Neural cell (in vitro differentiated cells): ENCODE measurements at regions not wholly inside any gene's neighbourhood (a gene's known extent, or its start where the extent isn't known, plus 50 kb on each side); places are given as distances from the start of the nearest gene placed in this dataset.
"Not testable (repeated sequence)": the region's sequence is repeated elsewhere in the genome, so short reads cannot be mapped to it uniquely, and the experiment has no call there.

Experiments used
- CTCF ChIP-seq: fragments of 450-650 bp; IDR thresholded peaks from 2 replicates; pipeline ENCODE4 v1.5.1; 2014; ENCODE audit warnings: antibody characterized with exemption, mild to moderate bottlenecking, moderate library complexity; ENCODE audit not compliant: poor library complexity, severe bottlenecking
- EP300 ChIP-seq: fragments of 450-650 bp; conservative IDR thresholded peaks from 2 replicates; pipeline ENCODE4 v1.6.1; 2014; ENCODE audit warnings: antibody characterized with exemption, mild to moderate bottlenecking, moderate library complexity; ENCODE audit not compliant: poor library complexity, severe bottlenecking
- EZH2 ChIP-seq: fragments of 200-600, 300-800 bp; shearing (Covaris generic), sonication (generic); IDR thresholded peaks from 2 replicates; pipeline ENCODE4 v1.6.1; 2014; ENCODE audit warnings: antibody characterized with exemption, low read length, borderline replicate concordance, mild to moderate bottlenecking; ENCODE audit not compliant: insufficient read depth, poor library complexity, severe bottlenecking
- SMC3 ChIP-seq: fragments of 450-650 bp; conservative IDR thresholded peaks from 2 replicates; pipeline ENCODE4 v1.6.1; 2014; ENCODE audit warnings: antibody characterized with exemption, mild to moderate bottlenecking, moderate library complexity; ENCODE audit not compliant: poor library complexity
- TAF1 ChIP-seq: IDR thresholded peaks from 2 replicates; pipeline ENCODE4 v1.6.1; 2012; ENCODE audit warnings: low read depth

DNA sequence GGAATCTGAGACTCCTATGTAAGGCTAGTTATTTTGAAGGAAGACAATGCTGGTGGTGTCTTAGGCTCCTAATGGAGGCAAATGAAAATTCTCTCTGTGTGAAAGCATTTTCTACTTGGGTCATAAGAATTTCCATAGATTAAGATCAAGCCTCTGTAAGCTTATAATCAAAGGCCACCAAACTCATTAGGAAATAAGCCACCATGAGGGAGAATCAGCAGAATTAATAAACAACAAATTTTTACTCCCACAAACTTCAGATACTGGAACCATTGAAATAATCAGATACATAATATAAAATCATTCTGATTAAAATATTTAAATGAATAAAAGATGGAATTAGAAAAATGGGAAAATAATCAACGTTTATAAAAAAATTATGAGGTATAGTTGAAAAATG is 178.7 kb downstream of the NPIPA8 start:
- not testable (repeated sequence) for TF ChIP-seq CTCF, EP300, EZH2, SMC3, TAF1
